GM18907 (cell line): ENCODE measurements at regions not wholly inside any gene's neighbourhood (a gene's known extent, or its start where the extent isn't known, plus 50 kb on each side); places are given as distances from the start of the nearest gene placed in this dataset.

Experiments
- ATAC-seq: cut with Tn5 transposase; IDR thresholded peaks from one replicate; pipeline ENCODE4 v1.9.1; 2021; ENCODE audit warnings: mild to moderate bottlenecking, moderate library complexity; ENCODE audit not compliant: unreplicated experiment

- ATAC-seq, result no peak
These were observed 92.5 kb downstream of the IRX2 start for GRCh38 chr5:2658881-2659470.

GRCh38 chr5:2658447-2658846, 93.0 kb downstream of the IRX2 start:
- no peak for ATAC-seq

GRCh38 chr5:2657151-2657550, 94.3 kb downstream of the IRX2 start:
- no peak for ATAC-seq

- ATAC-seq, result no peak
These were observed 95.3 kb downstream of the IRX2 start for GRCh38 chr5:2656206-2656605.

- no peak for ATAC-seq
These were observed 97.5 kb downstream of the IRX2 start for GRCh38 chr5:2653991-2654390.

- no peak for ATAC-seq
These were observed 100.4 kb downstream of the IRX2 start for GRCh38 chr5:2651116-2651515.

- ATAC-seq, result no peak
These were observed 108.7 kb downstream of the IRX2 start for GRCh38 chr5:2642684-2643345.

- ATAC-seq, result no peak
These were observed 110.8 kb downstream of the IRX2 start for GRCh38 chr5:2640717-2641116.

- ATAC-seq, result no peak
These were observed 112.1 kb downstream of the IRX2 start for GRCh38 chr5:2639425-2639824.

GRCh38 chr5:2634399-2635176, 116.9 kb downstream of the IRX2 start:
- ATAC-seq, result no peak

- ATAC-seq, result no peak
These were observed 117.5 kb downstream of the IRX2 start for GRCh38 chr5:2633992-2634391.

- no peak for ATAC-seq
These were observed 119.7 kb downstream of the IRX2 start for GRCh38 chr5:2631758-2632157.

GRCh38 chr5:2629045-2629444, 122.4 kb downstream of the IRX2 start:
- no peak for ATAC-seq

- ATAC-seq, result no peak
These were observed 123.6 kb downstream of the IRX2 start for GRCh38 chr5:2627867-2628266.

GRCh38 chr5:2626572-2626971, 124.9 kb downstream of the IRX2 start:
- ATAC-seq, result no peak

GRCh38 chr5:2622866-2623265, 128.6 kb downstream of the IRX2 start:
- no peak for ATAC-seq

- no peak for ATAC-seq
These were observed 129.8 kb downstream of the IRX2 start for GRCh38 chr5:2621631-2622030.

- ATAC-seq, result no peak
These were observed 132.3 kb downstream of the IRX2 start for GRCh38 chr5:2619216-2619615.

- no peak for ATAC-seq
These were observed 134.0 kb downstream of the IRX2 start for GRCh38 chr5:2617461-2617860.

GRCh38 chr5:2615917-2616316, 135.6 kb downstream of the IRX2 start:
- ATAC-seq, result no peak

GRCh38 chr5:2614571-2614970, 136.9 kb downstream of the IRX2 start:
- no peak for ATAC-seq

- ATAC-seq, result no peak
These were observed 139.8 kb downstream of the IRX2 start for GRCh38 chr5:2611659-2612058.
